GM19023 (cell line): ENCODE measurements at regions not wholly inside any gene's neighbourhood (a gene's known extent, or its start where the extent isn't known, plus 50 kb on each side); places are given as distances from the start of the nearest gene placed in this dataset.
"Not testable (repeated sequence)": the region's sequence is repeated elsewhere in the genome, so short reads cannot be mapped to it uniquely, and the experiment has no call there.

Source experiments
- ATAC-seq: cut with Tn5 transposase; IDR thresholded peaks from one replicate; pipeline ENCODE4 v1.9.1; 2021; ENCODE audit warnings: mild to moderate bottlenecking, moderate library complexity; ENCODE audit not compliant: unreplicated experiment

- ATAC-seq = no peak
Observed at GRCh38 chr3:15903164-15903563, 105.4 kb upstream of the ANKRD28 start.

GRCh38 chr3:15903759-15904720 is 106.3 kb upstream of the ANKRD28 start:
- no peak for ATAC-seq

- ATAC-seq = no peak
Observed at GRCh38 chr3:15905041-15905440, 107.3 kb upstream of the ANKRD28 start.

GRCh38 chr3:15907403-15907802 is 109.6 kb upstream of the ANKRD28 start:
- not testable (repeated sequence) for ATAC-seq

GRCh38 chr3:15918988-15919387 is 121.2 kb upstream of the ANKRD28 start:
- ATAC-seq = no peak

GRCh38 chr3:15919971-15920370 is 122.2 kb upstream of the ANKRD28 start:
- ATAC-seq = no peak

- ATAC-seq = no peak
Observed at GRCh38 chr3:15923640-15924405, 126.0 kb upstream of the ANKRD28 start.

- ATAC-seq = no peak
Observed at GRCh38 chr3:15924914-15925313, 127.1 kb upstream of the ANKRD28 start.

GRCh38 chr3:15926871-15927270 is 129.1 kb upstream of the ANKRD28 start:
- no peak for ATAC-seq

GRCh38 chr3:15927969-15928368 is 130.2 kb upstream of the ANKRD28 start:
- ATAC-seq = no peak

GRCh38 chr3:15929944-15930571 is 132.3 kb upstream of the ANKRD28 start:
- no peak for ATAC-seq

GRCh38 chr3:15932348-15933300 is 134.8 kb upstream of the ANKRD28 start:
- ATAC-seq = no peak

- ATAC-seq = no peak
Observed at GRCh38 chr3:15933439-15934139, 135.8 kb upstream of the ANKRD28 start.

GRCh38 chr3:15934389-15935195 is 136.8 kb upstream of the ANKRD28 start:
- no peak for ATAC-seq

GRCh38 chr3:15936312-15936711 is 138.5 kb upstream of the ANKRD28 start:
- ATAC-seq = no peak

GRCh38 chr3:15940641-15941040 is 142.9 kb upstream of the ANKRD28 start:
- ATAC-seq = no peak

GRCh38 chr3:15941457-15941856 is 143.7 kb upstream of the ANKRD28 start:
- ATAC-seq = not testable (repeated sequence)

GRCh38 chr3:15941958-15942357 is 144.2 kb upstream of the ANKRD28 start:
- ATAC-seq = no peak

GRCh38 chr3:15942462-15942861 is 144.7 kb upstream of the ANKRD28 start:
- ATAC-seq = no peak
